ENCODE measurements at regions not wholly inside any gene's neighbourhood (a gene's known extent, or its start where the extent isn't known, plus 50 kb on each side); places are given as distances from the start of the nearest gene placed in this dataset.

- no peak for TF ChIP-seq POLR2A (IDR thresholded peaks at IDR 0.05; ENCODE audit: low read depth, low read length)
- TF ChIP-seq, protein P1, sequence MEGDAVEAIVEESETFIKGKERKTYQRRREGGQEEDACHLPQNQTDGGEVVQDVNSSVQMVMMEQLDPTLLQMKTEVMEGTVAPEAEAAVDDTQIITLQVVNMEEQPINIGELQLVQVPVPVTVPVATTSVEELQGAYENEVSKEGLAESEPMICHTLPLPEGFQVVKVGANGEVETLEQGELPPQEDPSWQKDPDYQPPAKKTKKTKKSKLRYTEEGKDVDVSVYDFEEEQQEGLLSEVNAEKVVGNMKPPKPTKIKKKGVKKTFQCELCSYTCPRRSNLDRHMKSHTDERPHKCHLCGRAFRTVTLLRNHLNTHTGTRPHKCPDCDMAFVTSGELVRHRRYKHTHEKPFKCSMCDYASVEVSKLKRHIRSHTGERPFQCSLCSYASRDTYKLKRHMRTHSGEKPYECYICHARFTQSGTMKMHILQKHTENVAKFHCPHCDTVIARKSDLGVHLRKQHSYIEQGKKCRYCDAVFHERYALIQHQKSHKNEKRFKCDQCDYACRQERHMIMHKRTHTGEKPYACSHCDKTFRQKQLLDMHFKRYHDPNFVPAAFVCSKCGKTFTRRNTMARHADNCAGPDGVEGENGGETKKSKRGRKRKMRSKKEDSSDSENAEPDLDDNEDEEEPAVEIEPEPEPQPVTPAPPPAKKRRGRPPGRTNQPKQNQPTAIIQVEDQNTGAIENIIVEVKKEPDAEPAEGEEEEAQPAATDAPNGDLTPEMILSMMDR (IDR thresholded peaks at IDR 0.05; ENCODE audit: extremely low read depth in 1 of 2, insufficient read depth in 1 of 2, low read depth in 1 of 2, low read length in 2 of 2), result no peak
- TF ChIP-seq FOS (IDR thresholded peaks at IDR 0.05; ENCODE audit: borderline replicate concordance, insufficient read depth, low read length), result no peak
- no peak for TF ChIP-seq GATA2 (IDR thresholded peaks at IDR 0.05; ENCODE audit: insufficient read depth, insufficient read length, low read depth, low read length)
These were observed 326.2 kb upstream of the SEMA6A start for GRCh38 chr5:116900793-116901192.
